ENCODE measurements at regions not wholly inside any gene's neighbourhood (a gene's known extent, or its start where the extent isn't known, plus 50 kb on each side); places are given as distances from the start of the nearest gene placed in this dataset.

- no peaks in the 10 kb centered on the region for H3K79me1 ChIP-seq (ENCODE audit: low read depth, low read length)
- H2AFZ ChIP-seq (ENCODE audit: low read length), result no peak overlapping the region
- TF ChIP-seq, protein P1, sequence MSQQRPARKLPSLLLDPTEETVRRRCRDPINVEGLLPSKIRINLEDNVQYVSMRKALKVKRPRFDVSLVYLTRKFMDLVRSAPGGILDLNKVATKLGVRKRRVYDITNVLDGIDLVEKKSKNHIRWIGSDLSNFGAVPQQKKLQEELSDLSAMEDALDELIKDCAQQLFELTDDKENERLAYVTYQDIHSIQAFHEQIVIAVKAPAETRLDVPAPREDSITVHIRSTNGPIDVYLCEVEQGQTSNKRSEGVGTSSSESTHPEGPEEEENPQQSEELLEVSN (IDR thresholded peaks at IDR 0.05), result no peak
- TF ChIP-seq RAD21 (IDR thresholded peaks at IDR 0.05 in 1 of 2, conservative IDR thresholded peaks at IDR 0.05 in 1 of 2; ENCODE audit: low read depth in 2 of 2, low read length in 2 of 2), result no peak
- no peak for TF ChIP-seq JUND (IDR thresholded peaks at IDR 0.05; ENCODE audit: low read length)
- no peak for TF ChIP-seq RFX5 (IDR thresholded peaks at IDR 0.05; ENCODE audit: borderline replicate concordance, low read depth, low read length)
- H2BK15ac ChIP-seq (ENCODE audit: low read length), result no peak overlapping the region
- ChIA-PET CTCF (ENCODE audit: partially characterized antibody) (interaction anchor here (1.1 kb wide), 1 partner anchor 58 kb away, joined by 3 read pairs; no protein-coding TSS in a partner anchor), POLR2A (ENCODE audit: partially characterized antibody) (interaction anchor here (1.2 to 1.8 kb wide), 2 partner anchors 15 to 28 kb away, joined by 5 to 6 read pairs; no protein-coding TSS in a partner anchor)
- peak overlapping the region; percentile 92 for H2BK12ac ChIP-seq (ENCODE audit: low read depth, low read length)
- peak overlapping the region; percentile 10; the same call in 1 of the 2 replicates for H3K18ac ChIP-seq (ENCODE audit: extremely low read depth, low read length)
- no peaks in the 10 kb centered on the region for H3K36me3 ChIP-seq (ENCODE audit: control insufficient read depth in 2 of 4, insufficient read depth in 4 of 4, low read length in 3 of 4)
- no peak overlapping the region for H4K8ac ChIP-seq (ENCODE audit: extremely low read depth, insufficient read depth, low read length)
- DNase-seq (ENCODE audit: low read depth in 1 of 2, low spot score in 2 of 2) (no peak), FAIRE-seq (no peak)
- H3K27me3 ChIP-seq (replicated peaks in 1 of 4; ENCODE audit: control insufficient read depth in 3 of 4, extremely low read depth in 1 of 4, insufficient read depth in 3 of 4, low read length in 3 of 4), result no peaks in the 10 kb centered on the region
- H3K4me3 ChIP-seq (ENCODE audit: extremely low read depth in 1 of 4, insufficient read depth in 2 of 4, low read depth in 3 of 4, low read length in 4 of 4), result peak overlapping the region in 1 of 4 experiments; percentile 54; a peak in 3 of 8 replicates
- H2BK120ac ChIP-seq (replicated peaks; ENCODE audit: low read depth, low read length), result peak overlapping the region; percentile 92
- peaks cover 0 to 17% (median 11%) of the 10 kb centered on the region in 4 experiments; a peak in 4 of 7 replicates for H3K4me1 ChIP-seq (replicated peaks in 1 of 4; ENCODE audit: control insufficient read depth in 3 of 4, insufficient read depth in 4 of 4, low read length in 3 of 4)
- H3K79me2 ChIP-seq (ENCODE audit: control insufficient read depth in 1 of 2, insufficient read depth in 2 of 2, low read length in 2 of 2), result no peaks in the 10 kb centered on the region
- H3K9me3 ChIP-seq (ENCODE audit: insufficient read depth in 2 of 2, low read depth in 1 of 2, low read length in 1 of 2), result no peaks in the 10 kb centered on the region; a peak in 1 of 4 replicates
- H3K23me2 ChIP-seq (ENCODE audit: low read depth, low read length), result no peaks in the 10 kb centered on the region
- no peak overlapping the region for H3K56ac ChIP-seq (replicated peaks; ENCODE audit: insufficient read length, low read depth, low read length)
- no peaks in the 10 kb centered on the region for H4K20me1 ChIP-seq (replicated peaks in 1 of 2; ENCODE audit: control insufficient read depth in 1 of 2, insufficient read depth in 2 of 2, low read length in 2 of 2)
- H3K27ac ChIP-seq (ENCODE audit: low read depth, low read length), result peak overlapping the region; percentile 55; the same call in 1 of the 2 replicates
- H2BK20ac ChIP-seq (ENCODE audit: low read length), result peak overlapping the region; percentile 76
- H3K4me2 ChIP-seq (ENCODE audit: insufficient read depth in 1 of 2, low read depth in 2 of 2, low read length in 2 of 2), result peak overlapping the region; percentile 53 to 59
- no peak overlapping the region for H3K23ac ChIP-seq (ENCODE audit: insufficient read length)
- H2BK5ac ChIP-seq (ENCODE audit: low read depth, low read length), result peak overlapping the region; percentile 89
- H3K4ac ChIP-seq (replicated peaks; ENCODE audit: insufficient read length, low read depth, low read length), result no peak overlapping the region
- 32% methylated on average over 4 of the region's 4 CpGs; no CpG with 5 or more reads in 1 of the 2 experiments for WGBS, 2 experiments (ENCODE audit: extremely low coverage in 1 of 2, insufficient coverage in 1 of 2, insufficient read length in 1 of 2, insufficient replicate concordance in 2 of 2, low coverage in 1 of 2, low lambda C conversion rate in 2 of 2, missing lambda C conversion rate in 1 of 2)
- no peak overlapping the region for H2AK5ac ChIP-seq (ENCODE audit: low read depth, low read length)
- H3K14ac ChIP-seq (ENCODE audit: insufficient read length), result no peak overlapping the region
- H3K9ac ChIP-seq (replicated peaks in 1 of 4; ENCODE audit: extremely low read depth in 1 of 4, low read depth in 3 of 4, low read length in 3 of 4), result no peak overlapping the region
- H4K5ac ChIP-seq (ENCODE audit: insufficient read length, low read depth, low read length), result peak overlapping the region; percentile 10
- peak overlapping the region; percentile 82 for H4K91ac ChIP-seq (replicated peaks; ENCODE audit: insufficient read length, low read length)
Observed at GRCh38 chr3:104519068-104519467, 847.6 kb upstream of the ALCAM start.
